Thoracic aorta (tissue), 2 donors: ENCODE measurements at regions not wholly inside any gene's neighbourhood (a gene's known extent, or its start where the extent isn't known, plus 50 kb on each side); places are given as distances from the start of the nearest gene placed in this dataset.
A peak's percentile ranks its signal among the peaks of the same experiment; 100 is the strongest.

Experiments used
- ATAC-seq: fragments of 150-250 bp; one replicate; pipeline ENCODE4 v1.8.0; 2017; ENCODE audit warnings: low read depth; ENCODE audit not compliant: insufficient number of reproducible peaks, low FRiP score
- DNase-seq: peaks from one replicate; pipeline ENCODE4 v3.0.0-alpha.2; 2020; ENCODE audit warnings: low spot score
- H3K27ac ChIP-seq, 2 donors: fragments of 200-600 bp; sonication (generic); 1 replicate in 1 of 2; 2 replicates in 1 of 2; pipeline ENCODE4 v1.5.1; 2016; ENCODE audit warnings: mild to moderate bottlenecking in 2 of 2, moderate library complexity in 2 of 2
- H3K27me3 ChIP-seq: fragments of 200-600 bp; sonication (generic); replicated peaks from 2 replicates; pipeline ENCODE4 v1.6.0; 2016; ENCODE audit warnings: mild to moderate bottlenecking; ENCODE audit not compliant: insufficient read depth
- H3K36me3 ChIP-seq: fragments of 200-600 bp; sonication (generic); one replicate; pipeline ENCODE4 v1.5.1; 2016
- H3K4me1 ChIP-seq, 2 donors: fragments of 200-600 bp; sonication (generic); 1 replicate in 1 of 2; 2 replicates in 1 of 2; pipeline versions ENCODE4 v1.5.1 to v1.6.0; 2016; ENCODE audit warnings: low read depth in 2 of 2, mild to moderate bottlenecking in 1 of 2; ENCODE audit not compliant: control insufficient read depth in 1 of 2
- H3K4me3 ChIP-seq: fragments of 200-600 bp; sonication (generic); 2 replicates; pipeline ENCODE4 v1.5.1; 2016; ENCODE audit warnings: mild to moderate bottlenecking
- H3K9me3 ChIP-seq: fragments of 200-600 bp; sonication (generic); 2 replicates; pipeline ENCODE4 v1.5.1; 2016
- TF ChIP-seq, protein P1 (sequence below): fragments of 200-600 bp; sonication (generic); IDR thresholded peaks from one replicate; pipeline ENCODE4 v1.5.1; 2019; ENCODE audit warnings: antibody characterized with exemption

DNA sequence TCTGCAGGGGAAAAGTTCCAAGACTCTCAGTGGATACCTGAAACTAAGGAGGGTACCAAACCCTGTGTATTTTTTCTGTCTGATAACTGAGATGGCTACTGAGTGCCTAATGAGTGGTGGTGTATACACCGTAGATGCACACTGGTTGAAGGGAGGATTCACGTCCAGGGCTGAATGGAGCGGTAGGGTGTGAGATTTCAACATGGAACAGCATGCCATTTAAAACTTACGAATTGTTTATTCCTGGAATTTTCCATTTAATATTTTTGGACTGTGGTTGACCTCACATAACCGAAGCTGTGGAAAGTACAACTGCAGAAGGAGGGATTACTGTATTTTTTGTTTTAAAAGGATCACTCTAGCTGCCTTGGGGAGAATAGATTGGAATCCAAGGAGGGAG lies 322.5 kb upstream of the SORL1-AS1 start:
- H3K27ac ChIP-seq: peak overlapping the region; percentile 16 to 37
- ATAC-seq: peak; percentile 14

DNA sequence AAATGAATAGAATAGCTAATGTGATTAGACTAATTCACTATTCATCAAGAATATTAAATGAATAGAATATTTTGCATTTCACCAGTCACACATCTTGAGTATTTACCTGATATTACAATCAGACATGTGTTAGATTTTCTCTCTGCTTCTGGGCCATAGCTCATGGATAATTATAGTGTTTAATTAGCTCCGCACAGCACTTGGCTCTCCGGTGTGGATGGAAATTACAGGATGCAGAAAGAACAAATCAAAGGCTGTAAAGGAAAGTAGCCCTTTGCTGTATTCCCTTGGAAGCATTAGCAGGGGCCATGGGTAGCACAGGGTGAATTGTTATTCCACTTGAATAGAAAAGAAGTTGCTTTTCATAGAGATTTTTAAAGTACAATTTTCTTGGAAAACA lies 320.3 kb upstream of the SORL1-AS1 start:
- Histone ChIP-seq H3K4me3 (no peak overlapping the region), H3K4me1 (peaks cover 18 to 44% of the 10 kb centered on the region in 2 donors), H3K27ac (no peak overlapping the region), H3K27me3 (no peaks in the 10 kb centered on the region), H3K9me3 (no peaks in the 10 kb centered on the region), H3K36me3 (no peaks in the 10 kb centered on the region)
- DNase-seq: no peak
- no peak for ATAC-seq
- TF ChIP-seq, protein P1, sequence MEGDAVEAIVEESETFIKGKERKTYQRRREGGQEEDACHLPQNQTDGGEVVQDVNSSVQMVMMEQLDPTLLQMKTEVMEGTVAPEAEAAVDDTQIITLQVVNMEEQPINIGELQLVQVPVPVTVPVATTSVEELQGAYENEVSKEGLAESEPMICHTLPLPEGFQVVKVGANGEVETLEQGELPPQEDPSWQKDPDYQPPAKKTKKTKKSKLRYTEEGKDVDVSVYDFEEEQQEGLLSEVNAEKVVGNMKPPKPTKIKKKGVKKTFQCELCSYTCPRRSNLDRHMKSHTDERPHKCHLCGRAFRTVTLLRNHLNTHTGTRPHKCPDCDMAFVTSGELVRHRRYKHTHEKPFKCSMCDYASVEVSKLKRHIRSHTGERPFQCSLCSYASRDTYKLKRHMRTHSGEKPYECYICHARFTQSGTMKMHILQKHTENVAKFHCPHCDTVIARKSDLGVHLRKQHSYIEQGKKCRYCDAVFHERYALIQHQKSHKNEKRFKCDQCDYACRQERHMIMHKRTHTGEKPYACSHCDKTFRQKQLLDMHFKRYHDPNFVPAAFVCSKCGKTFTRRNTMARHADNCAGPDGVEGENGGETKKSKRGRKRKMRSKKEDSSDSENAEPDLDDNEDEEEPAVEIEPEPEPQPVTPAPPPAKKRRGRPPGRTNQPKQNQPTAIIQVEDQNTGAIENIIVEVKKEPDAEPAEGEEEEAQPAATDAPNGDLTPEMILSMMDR: no peak

More for the DNA sequence above, 322.5 kb upstream of the SORL1-AS1 start:
- TF ChIP-seq, protein P1: no peak
- Histone ChIP-seq H3K4me1 (peaks cover 18 to 45% of the 10 kb centered on the region in 2 donors), H3K27me3 (no peaks in the 10 kb centered on the region), H3K4me3 (no peak overlapping the region), H3K36me3 (no peaks in the 10 kb centered on the region), H3K9me3 (no peaks in the 10 kb centered on the region)
- no peak for DNase-seq

DNA sequence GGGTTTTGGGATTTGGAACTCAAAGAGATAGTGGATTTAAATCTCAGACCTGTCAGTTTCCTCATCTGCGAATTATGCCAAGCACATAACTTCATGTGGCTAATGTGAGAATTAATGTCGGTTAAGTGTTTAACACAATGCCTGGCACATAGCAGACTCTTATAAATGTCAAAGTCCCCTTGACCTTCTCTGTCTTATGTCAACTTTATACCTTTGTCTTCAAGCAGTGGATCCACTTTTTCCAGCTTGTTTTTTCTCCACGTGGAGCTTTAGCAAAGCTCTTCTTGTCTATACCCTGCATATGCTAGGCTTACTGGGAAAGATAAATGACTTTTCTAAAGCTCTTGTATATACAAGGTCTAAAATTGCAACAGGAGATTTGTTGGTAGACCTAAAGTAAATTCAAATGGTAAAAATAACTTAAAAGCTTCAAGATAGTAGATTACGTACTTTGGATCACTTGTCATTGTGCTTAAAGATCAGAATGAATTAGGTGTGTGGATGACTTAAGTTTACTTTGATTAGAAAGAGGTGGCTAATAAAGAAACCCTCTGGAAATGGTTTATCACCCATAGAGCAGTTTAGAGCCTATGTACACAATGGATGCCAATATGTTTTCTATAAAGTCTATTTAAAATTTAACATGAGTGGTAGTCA lies 318.3 kb upstream of the SORL1-AS1 start:
- ATAC-seq: no peak

DNA sequence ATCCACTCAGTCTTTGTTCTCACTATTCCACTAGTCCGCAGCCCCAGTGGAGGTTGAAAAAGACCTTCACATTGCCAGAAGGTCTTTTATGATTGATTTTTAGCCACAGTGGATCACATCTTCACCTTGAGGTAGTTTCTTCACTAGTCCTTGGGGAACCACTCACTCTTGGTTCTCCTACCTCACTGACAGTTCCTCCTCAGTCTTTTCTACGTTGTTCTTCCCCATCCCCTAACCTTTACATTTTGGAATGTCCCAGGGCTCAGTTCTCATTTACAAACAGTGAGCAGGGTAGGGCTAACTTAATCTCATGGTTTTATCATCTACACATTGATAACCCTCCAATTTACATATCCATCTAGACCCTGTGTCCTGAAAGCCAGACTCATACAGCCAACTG lies 316.4 kb upstream of the SORL1-AS1 start:
- ATAC-seq: no peak
- H3K4me1 ChIP-seq: peaks cover 0 to 9% of the 10 kb centered on the region in 2 donors
- H3K4me3 ChIP-seq: no peak overlapping the region
- H3K9me3 ChIP-seq: no peaks in the 10 kb centered on the region
- H3K27me3 ChIP-seq: no peaks in the 10 kb centered on the region
- TF ChIP-seq, protein P1: no peak
- no peak for DNase-seq
- no peaks in the 10 kb centered on the region for H3K36me3 ChIP-seq
- H3K27ac ChIP-seq: no peak overlapping the region

More for the DNA sequence above, 318.3 kb upstream of the SORL1-AS1 start:
- DNase-seq: no peak
- no peak overlapping the region for H3K4me3 ChIP-seq
- H3K4me1 ChIP-seq: peaks cover 3 to 24% of the 10 kb centered on the region in 2 donors
- no peaks in the 10 kb centered on the region for H3K9me3 ChIP-seq
- TF ChIP-seq, protein P1: no peak
- no peaks in the 10 kb centered on the region for H3K27me3 ChIP-seq
- no peak overlapping the region for H3K27ac ChIP-seq
- H3K36me3 ChIP-seq: no peaks in the 10 kb centered on the region

DNA sequence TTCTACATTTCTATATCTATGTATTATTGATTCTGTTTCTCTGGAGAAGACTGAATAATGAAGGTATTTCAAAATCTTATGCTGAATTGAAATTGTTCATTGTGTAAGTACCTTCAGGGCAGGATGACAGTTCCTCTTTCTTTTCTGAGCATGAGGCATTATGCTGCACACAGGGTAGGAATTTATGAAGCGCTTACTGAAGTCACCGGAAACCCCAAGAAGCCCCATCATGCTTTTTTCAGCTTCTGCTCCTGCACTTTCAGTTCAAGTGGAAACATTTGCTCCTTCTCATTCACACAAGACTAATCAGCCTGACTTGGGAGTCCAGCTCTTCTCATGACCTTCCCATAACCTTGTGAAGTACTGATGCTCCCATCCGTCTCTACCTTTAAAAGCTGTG lies 314.7 kb upstream of the SORL1-AS1 start:
- Histone ChIP-seq H3K4me3 (no peak overlapping the region), H3K27me3 (no peaks in the 10 kb centered on the region), H3K27ac (no peak overlapping the region), H3K4me1 (peaks cover 3 to 12% of the 10 kb centered on the region in 2 donors), H3K9me3 (no peaks in the 10 kb centered on the region), H3K36me3 (no peaks in the 10 kb centered on the region)
- ATAC-seq (no peak), DNase-seq (no peak)
- TF ChIP-seq, protein P1: no peak
